ENCODE measurements at regions not wholly inside any gene's neighbourhood (a gene's known extent, or its start where the extent isn't known, plus 50 kb on each side); places are given as distances from the start of the nearest gene placed in this dataset.

GRCh38 chr14:30257946-30258661, 300.9 kb upstream of the G2E3 start:
- TF ChIP-seq POLR2AphosphoS5 (IDR thresholded peaks at IDR 0.05) (no peak), CTCF (IDR thresholded peaks at IDR 0.05) (no peak)

Data from breast epithelium (tissue), 3 donors.